ENCODE measurements at regions not wholly inside any gene's neighbourhood (a gene's known extent, or its start where the extent isn't known, plus 50 kb on each side); places are given as distances from the start of the nearest gene placed in this dataset.

DNA sequence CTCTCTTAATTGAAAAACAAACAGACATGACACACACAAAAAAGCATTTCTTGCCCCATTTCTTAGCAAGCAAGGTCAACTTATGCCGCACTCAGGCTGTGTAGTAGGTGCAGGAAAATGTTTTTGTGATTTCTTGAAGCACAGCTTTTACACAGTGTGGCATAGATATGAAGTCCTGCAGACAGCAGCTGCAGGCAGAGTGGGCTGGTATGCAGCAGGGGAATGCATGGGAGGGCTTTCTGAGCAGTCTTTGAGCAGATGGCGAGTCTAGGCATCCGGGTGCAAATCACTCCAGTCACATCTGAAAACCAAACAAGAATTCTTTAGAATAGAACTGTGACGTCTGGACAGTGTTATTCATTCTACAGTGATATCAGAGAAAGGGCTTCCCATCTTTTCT lies 87.5 kb downstream of the BLID start:
- Mint-ChIP-seq H3K9me3 (ENCODE audit: unreplicated experiment) (no peaks in the 10 kb centered on the region), H3K4me3 (ENCODE audit: unreplicated experiment) (no peak overlapping the region), H3K36me3 (ENCODE audit: low read depth, unreplicated experiment) (no peaks in the 10 kb centered on the region), H3K27me3 (ENCODE audit: unreplicated experiment) (no peaks in the 10 kb centered on the region), H3K4me1 (ENCODE audit: unreplicated experiment) (peaks cover 6% of the 10 kb centered on the region), H3K27ac (ENCODE audit: unreplicated experiment) (no peak overlapping the region)
- no peak for DNase-seq (ENCODE audit: low spot score)
- TF ChIP-seq, protein P1, sequence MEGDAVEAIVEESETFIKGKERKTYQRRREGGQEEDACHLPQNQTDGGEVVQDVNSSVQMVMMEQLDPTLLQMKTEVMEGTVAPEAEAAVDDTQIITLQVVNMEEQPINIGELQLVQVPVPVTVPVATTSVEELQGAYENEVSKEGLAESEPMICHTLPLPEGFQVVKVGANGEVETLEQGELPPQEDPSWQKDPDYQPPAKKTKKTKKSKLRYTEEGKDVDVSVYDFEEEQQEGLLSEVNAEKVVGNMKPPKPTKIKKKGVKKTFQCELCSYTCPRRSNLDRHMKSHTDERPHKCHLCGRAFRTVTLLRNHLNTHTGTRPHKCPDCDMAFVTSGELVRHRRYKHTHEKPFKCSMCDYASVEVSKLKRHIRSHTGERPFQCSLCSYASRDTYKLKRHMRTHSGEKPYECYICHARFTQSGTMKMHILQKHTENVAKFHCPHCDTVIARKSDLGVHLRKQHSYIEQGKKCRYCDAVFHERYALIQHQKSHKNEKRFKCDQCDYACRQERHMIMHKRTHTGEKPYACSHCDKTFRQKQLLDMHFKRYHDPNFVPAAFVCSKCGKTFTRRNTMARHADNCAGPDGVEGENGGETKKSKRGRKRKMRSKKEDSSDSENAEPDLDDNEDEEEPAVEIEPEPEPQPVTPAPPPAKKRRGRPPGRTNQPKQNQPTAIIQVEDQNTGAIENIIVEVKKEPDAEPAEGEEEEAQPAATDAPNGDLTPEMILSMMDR (IDR thresholded peaks at IDR 0.05; ENCODE audit: unreplicated experiment): no peak

DNA sequence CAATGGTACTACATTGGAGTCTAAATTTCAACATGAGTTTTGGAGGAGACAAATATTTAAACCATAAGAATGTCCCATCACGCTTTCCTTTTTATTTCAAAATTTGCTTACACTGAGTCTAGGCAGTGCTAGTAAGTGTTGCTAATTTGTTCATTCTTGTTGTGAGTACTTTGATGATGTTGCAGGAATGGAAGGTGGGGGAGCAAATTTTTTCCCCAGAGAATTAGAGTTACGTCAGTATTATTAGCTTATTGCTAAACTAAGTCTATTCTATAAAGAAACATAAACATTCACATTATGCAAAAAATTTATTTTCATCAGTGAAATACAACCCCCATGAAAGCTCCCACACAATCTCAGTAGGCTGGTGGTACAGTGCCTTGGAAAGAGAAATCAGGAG lies 88.0 kb downstream of the BLID start:
- no peaks in the 10 kb centered on the region for H3K27me3 Mint-ChIP-seq (ENCODE audit: unreplicated experiment)
- TF ChIP-seq, protein P1 (IDR thresholded peaks at IDR 0.05; ENCODE audit: unreplicated experiment): no peak
- no peak overlapping the region for H3K27ac Mint-ChIP-seq (ENCODE audit: unreplicated experiment)
- no peaks in the 10 kb centered on the region for H3K9me3 Mint-ChIP-seq (ENCODE audit: unreplicated experiment)
- peaks cover 6% of the 10 kb centered on the region for H3K4me1 Mint-ChIP-seq (ENCODE audit: unreplicated experiment)
- H3K4me3 Mint-ChIP-seq (ENCODE audit: unreplicated experiment): no peak overlapping the region
- no peak for DNase-seq (ENCODE audit: low spot score)
- H3K36me3 Mint-ChIP-seq (ENCODE audit: low read depth, unreplicated experiment): no peaks in the 10 kb centered on the region

DNA sequence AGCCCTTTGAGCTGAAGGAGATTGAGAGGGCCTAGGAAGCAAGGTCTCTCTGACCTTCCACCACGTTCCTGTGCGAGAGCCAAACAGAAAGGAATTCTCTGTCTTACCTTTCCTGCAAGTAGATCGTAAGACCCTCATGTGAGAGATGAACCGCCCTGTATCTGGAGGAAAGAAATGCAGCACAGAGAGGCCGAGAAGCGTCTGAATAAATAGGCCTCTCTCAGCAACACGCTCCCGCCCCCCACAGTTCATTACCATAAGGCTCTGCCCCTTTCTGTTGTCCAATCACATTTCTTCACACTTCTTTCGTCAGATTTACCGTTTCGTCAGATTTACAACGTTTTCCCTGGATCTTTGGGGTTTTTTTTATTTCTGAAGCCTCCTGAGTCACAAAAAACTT lies 90.3 kb downstream of the BLID start:
- Mint-ChIP-seq H3K4me1 (ENCODE audit: unreplicated experiment) (peaks cover 3% of the 10 kb centered on the region), H3K36me3 (ENCODE audit: low read depth, unreplicated experiment) (no peaks in the 10 kb centered on the region), H3K9me3 (ENCODE audit: unreplicated experiment) (no peaks in the 10 kb centered on the region), H3K4me3 (ENCODE audit: unreplicated experiment) (no peak overlapping the region), H3K27me3 (ENCODE audit: unreplicated experiment) (no peaks in the 10 kb centered on the region), H3K27ac (ENCODE audit: unreplicated experiment) (no peak overlapping the region)
- no peak for DNase-seq (ENCODE audit: low spot score)
- TF ChIP-seq, protein P1 (IDR thresholded peaks at IDR 0.05; ENCODE audit: unreplicated experiment): no peak

DNA sequence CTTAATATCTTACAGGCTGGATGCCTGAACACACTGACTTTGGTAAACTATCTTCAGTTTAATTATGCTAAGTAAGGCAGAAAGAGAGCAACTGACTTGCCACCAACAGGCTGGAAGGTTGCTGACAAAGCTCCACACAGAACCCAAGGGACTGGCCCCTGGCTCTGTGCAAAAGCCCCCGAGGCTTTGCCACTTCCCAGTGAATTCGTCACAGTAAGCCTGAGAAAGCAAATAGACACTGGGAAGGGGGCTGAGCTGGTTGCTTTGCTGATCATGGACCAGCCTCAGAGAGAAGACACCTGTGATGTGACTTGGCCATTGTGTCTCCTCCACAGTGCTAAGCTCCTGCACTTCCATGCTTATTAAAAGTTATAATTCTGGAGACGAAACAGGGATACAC lies 91.7 kb downstream of the BLID start:
- Mint-ChIP-seq H3K4me1 (ENCODE audit: unreplicated experiment) (peaks cover 3% of the 10 kb centered on the region), H3K36me3 (ENCODE audit: low read depth, unreplicated experiment) (no peaks in the 10 kb centered on the region), H3K27me3 (ENCODE audit: unreplicated experiment) (no peaks in the 10 kb centered on the region), H3K4me3 (ENCODE audit: unreplicated experiment) (no peak overlapping the region), H3K9me3 (ENCODE audit: unreplicated experiment) (no peaks in the 10 kb centered on the region), H3K27ac (ENCODE audit: unreplicated experiment) (no peak overlapping the region)
- TF ChIP-seq, protein P1 (IDR thresholded peaks at IDR 0.05; ENCODE audit: unreplicated experiment): no peak
- no peak for DNase-seq (ENCODE audit: low spot score)

DNA sequence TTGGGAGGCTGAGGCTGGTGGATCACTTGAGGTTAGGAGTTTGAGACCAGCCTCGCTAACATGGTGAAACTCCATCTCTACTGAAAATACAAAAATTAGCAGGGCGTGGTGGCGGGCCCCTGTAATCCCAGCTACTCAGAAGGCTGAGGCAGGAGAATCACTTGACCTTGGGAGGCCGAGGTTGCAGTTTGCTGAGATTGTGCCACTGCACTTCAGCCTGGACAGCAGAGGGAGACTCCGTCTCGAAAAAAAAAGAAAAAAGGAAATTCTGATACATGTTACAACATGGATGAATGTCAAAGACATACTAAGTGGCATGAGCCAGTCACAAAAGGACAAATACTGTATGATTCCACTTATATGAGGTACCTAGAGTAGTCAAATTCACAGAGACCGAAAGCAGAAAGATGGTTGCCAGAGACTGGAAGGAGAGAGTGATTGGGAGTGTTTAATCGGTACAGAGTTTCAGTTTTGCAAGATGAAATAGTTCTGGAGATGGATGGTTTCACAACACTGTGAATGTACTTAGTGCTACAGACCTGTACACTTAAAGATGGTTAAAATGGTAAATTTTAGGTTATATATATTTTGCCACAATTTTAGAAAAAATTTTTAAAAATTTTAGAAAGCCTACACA lies 92.3 kb downstream of the BLID start:
- Mint-ChIP-seq H3K4me3 (ENCODE audit: unreplicated experiment) (no peak overlapping the region), H3K36me3 (ENCODE audit: low read depth, unreplicated experiment) (no peaks in the 10 kb centered on the region), H3K9me3 (ENCODE audit: unreplicated experiment) (no peaks in the 10 kb centered on the region), H3K4me1 (ENCODE audit: unreplicated experiment) (peaks cover 3% of the 10 kb centered on the region), H3K27ac (ENCODE audit: unreplicated experiment) (no peak overlapping the region), H3K27me3 (ENCODE audit: unreplicated experiment) (no peaks in the 10 kb centered on the region)
- TF ChIP-seq, protein P1 (IDR thresholded peaks at IDR 0.05; ENCODE audit: unreplicated experiment): no peak
- no peak for DNase-seq (ENCODE audit: low spot score)
